T follicular helper cell (primary cell): ENCODE measurements at regions not wholly inside any gene's neighbourhood (a gene's known extent, or its start where the extent isn't known, plus 50 kb on each side); places are given as distances from the start of the nearest gene placed in this dataset.
"Not testable (repeated sequence)": the region's sequence is repeated elsewhere in the genome, so short reads cannot be mapped to it uniquely, and the experiment has no call there.

ENCODE experiments used
- DNase-seq: peaks from one replicate; pipeline ENCODE4 v3.0.0-alpha.2; 2020; ENCODE audit warnings: low read depth

DNA sequence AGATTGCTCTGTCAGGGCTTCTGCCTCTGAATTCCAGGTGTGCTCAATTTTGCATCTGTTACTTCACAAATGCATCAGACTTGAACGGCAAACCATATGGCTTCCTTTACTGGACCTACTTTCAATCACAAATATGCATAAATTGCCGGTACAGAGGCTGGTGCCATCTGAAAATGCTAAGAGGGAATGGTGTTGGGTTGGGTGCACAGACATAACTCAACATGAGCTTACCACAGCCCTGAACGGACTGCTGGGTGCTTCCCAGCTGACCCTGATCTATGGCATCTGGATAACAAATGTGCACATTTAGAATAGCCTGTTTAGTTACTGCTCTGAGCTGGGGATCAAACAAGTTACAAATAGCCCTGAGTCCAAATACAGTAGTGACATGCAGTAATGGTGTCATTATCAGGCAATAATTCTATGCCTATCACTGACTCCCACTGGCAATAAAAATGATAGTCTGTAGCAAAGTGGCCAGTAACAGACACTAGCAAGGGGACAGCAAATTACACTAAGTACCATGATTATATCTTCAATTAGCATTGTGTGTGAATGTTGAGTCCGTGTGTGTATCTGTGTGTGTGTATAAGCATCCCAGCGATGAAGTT lies 927.3 kb downstream of the DIAPH3 start:
- no peak for DNase-seq

- DNase-seq: no peak
These were observed 926.8 kb downstream of the DIAPH3 start for GRCh38 chr13:59236944-59237343.

- DNase-seq: no peak
These were observed 916.6 kb downstream of the DIAPH3 start for GRCh38 chr13:59247171-59247570.

DNA sequence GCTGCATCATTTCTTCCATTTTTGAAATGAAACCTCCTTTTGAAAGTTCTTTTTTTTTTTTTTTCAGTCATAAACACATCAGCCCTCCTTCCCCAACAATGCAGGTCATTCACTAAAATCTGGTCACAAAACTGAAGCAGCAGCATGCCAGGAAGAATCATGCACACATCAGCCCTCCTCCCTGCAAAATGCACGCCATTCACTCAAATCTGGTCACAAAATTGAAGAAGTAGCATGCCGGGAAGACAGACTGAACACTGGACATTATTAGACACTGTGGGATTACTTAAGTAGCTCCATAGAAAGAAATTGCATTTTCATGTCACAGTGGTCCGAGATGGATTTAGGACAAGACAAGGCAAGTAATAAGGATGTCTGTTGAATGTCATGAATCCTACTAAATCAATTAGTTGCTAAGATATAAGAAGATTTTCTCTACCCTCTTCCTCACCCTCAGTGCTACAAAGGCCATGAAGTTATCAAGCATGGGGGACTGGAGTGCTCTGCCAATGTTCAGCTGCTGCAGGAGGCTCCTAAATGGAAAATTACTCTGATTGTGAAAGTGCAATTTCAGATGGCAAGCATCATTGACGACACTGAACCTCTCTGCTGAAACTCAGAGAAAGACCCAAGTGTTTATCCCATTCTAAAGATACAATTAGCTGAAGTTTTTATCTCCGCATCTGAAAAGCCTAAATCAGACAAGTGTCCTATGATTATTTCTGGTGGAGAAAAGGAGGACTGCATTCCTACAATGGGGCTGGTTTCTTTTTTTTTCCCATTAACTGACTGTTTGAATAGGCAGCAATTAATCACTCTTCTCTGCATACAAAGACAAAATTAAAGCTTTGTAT lies 913.2 kb downstream of the DIAPH3 start:
- DNase-seq: no peak

DNA sequence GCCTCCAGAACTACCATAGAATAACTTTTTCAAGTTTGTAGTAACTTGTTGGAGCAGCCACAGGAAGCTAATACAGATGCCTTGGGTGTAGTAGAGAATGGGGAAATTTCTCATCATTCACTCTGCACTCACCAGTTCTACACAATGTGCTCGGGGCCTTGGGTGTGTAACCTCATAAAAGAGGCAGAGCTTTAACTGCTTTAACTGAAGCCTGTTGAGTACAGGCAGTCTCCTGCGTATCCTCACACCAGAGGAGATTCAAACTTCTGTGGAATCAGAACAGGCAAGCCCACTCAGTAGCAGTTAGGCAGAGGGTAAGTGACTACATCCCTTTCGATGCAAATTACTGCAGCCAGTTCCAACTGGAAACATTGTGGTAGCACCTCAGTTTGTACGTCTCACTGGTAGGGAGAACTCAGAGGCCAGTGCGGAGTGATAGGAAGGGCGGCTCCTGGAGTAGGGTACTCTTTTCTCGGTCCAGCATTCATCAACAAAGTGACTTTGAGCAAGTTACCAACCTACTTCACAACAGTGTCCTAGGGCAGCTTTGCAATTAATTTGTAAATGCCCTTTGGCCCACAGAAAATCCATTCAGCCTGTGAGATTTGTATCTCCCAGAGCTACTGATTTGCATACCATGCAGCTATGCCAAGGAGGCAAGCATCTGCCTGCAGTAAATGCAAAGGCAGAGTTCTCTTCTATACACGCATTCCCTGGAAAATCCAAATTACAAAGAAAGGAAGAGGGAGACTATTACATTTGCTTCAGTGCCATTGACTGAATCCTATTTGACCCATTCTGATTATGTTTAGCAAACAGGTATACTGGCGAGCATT lies 904.3 kb downstream of the DIAPH3 start:
- DNase-seq: no peak

DNA sequence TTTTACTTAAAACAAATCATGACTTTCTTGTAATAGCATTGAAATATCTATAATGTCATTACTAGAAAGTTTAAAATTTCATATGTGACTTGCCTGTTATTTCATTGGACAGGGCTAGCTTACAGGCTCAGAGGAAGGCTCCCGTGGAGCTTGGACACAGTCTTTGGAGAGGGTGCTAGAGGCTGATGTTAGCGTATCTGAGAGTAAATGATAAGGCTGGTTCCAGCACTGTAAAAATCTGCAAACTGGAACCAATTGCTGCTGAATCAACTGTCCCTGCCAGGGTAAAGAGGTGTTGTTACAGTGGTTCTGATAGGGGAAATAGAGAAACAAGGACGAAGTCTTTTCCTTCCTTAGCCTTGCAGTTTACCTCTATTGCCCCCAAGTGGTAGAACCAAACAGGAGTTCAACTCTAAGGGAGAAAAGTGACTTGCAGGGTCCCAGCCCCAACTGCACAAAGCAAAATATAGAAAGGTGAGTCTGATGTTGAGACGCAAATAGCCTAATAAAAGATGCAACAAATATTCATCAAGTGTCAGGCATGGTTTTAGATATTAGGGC lies 901.7 kb downstream of the DIAPH3 start:
- no peak for DNase-seq

GRCh38 chr13:59263531-59263930 lies 900.2 kb downstream of the DIAPH3 start:
- DNase-seq: no peak

GRCh38 chr13:59266478-59267063 lies 897.2 kb downstream of the DIAPH3 start:
- DNase-seq: no peak

DNA sequence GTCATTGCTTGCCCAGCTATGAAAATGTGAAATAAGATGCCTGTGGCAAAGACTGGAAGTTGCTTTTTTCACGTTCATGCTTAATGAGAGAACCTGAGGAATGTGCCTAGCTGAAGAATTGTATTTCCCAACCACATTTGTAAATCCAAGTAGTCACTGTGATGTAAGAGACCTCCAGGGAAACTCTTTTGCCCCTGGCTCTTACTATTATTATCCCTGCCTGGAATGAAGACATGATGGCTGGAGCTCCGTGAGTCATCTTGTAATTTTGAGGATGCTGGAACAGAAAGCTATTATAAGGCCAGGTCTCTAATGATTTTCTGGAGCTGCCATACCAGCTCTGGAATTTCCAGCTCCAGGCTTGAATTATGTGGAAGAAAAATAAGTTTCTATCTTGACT lies 894.3 kb downstream of the DIAPH3 start:
- no peak for DNase-seq

- no peak for DNase-seq
These were observed 893.4 kb downstream of the DIAPH3 start for GRCh38 chr13:59270327-59270726.

GRCh38 chr13:59274958-59275727 lies 888.6 kb downstream of the DIAPH3 start:
- no peak for DNase-seq

DNA sequence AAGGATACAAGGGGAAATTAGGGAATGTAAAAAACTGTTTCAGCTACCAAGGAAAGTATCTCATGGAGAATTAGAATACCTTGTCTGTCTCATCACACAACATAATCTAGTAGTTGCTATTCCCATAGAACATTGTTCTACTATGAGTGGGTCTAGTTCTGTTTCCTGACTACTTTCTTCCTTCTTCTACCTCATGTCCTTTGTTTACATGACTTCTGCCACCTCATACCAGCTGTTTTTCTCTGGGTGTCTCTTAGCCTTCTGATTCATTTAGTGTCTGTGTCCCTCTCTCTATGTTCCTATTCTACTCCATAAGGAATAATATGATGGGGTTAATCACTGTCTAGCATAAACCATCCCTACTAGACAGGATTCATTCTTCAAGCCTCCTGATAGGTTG lies 887.3 kb downstream of the DIAPH3 start:
- no peak for DNase-seq

GRCh38 chr13:59277106-59277505 lies 886.6 kb downstream of the DIAPH3 start:
- DNase-seq: no peak

- DNase-seq: no peak
These were observed 884.7 kb downstream of the DIAPH3 start for GRCh38 chr13:59279028-59279427.

GRCh38 chr13:59279576-59279975 lies 884.2 kb downstream of the DIAPH3 start:
- DNase-seq: no peak

DNA sequence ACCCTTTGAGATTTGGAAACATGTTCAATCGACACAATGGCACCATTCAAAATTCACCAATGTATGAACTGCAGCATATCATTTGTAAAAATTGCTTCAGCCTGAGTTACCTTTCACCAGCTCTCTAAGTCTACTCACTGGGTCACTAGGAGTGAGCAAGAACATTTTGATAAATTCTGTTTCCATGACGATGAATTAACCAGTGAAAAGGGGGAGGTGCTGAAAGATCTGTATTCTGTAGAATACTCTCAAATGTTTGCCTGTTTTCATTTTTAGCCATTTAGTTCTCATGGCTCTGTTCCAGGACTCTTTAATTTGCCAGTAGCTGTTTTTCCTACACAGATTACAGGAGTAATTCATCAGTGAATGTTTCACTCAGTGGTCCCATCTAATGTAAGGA lies 883.4 kb downstream of the DIAPH3 start:
- DNase-seq: no peak

DNA sequence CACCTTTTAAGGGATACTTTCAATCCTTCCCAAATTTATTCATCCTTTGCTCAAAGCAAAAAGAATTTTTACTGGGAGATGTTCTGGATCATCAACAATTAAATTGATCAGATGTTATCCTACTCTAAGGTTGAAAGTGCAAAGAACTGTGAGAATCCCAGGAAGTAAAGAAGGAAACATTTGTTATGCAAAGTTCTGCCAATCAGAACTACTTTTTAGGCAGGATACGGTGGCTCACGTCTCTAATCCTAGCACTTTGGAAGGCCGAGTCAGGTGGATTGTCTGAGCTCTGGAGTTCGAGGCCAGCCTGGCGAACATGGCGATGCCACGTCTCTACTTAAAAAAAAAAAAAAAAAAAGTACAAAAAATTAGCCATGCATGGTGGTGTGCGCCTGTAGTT lies 882.3 kb downstream of the DIAPH3 start:
- no peak for DNase-seq

- not testable (repeated sequence) for DNase-seq
These were observed 871.5 kb downstream of the DIAPH3 start for GRCh38 chr13:59292240-59292639.

DNA sequence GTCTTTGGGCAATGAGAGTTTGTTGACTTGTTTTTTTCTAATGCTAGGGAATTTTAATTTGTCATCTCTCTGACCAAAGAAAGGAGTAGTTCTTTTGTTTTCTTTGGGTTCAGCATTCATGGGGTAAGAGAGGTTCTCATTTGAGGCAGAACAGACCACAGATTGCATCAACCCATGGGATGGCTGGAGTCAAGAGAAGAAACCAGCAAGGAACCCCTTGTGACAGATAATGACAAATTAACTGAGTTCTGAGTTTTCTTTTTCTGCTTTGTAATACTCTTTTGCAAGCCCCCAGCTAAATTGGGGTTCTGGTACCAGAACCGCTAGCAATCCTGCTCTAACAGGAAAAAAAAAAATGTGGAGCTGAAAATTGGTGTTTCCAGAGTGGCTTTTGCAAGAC lies 864.1 kb downstream of the DIAPH3 start:
- no peak for DNase-seq

- no peak for DNase-seq
These were observed 863.2 kb downstream of the DIAPH3 start for GRCh38 chr13:59300355-59301173.
